DOHH2 (cell line): ENCODE measurements at regions not wholly inside any gene's neighbourhood (a gene's known extent, or its start where the extent isn't known, plus 50 kb on each side); places are given as distances from the start of the nearest gene placed in this dataset.

Experiments
- H3F3A ChIP-seq: fragments of 200-600 bp; sonication (generic), shearing (Covaris generic); 2 replicates; pipeline ENCODE4 v1.6.0; 2016; ENCODE audit warnings: antibody characterized with exemption, mild to moderate bottlenecking; ENCODE audit not compliant: control insufficient read depth, insufficient read depth
- H3K27ac ChIP-seq: fragments of 200-600 bp; sonication (generic); 2 replicates; pipeline ENCODE4 v1.5.1; 2014; ENCODE audit warnings: low read depth, mild to moderate bottlenecking, low read length, moderate library complexity
- H3K27me3 ChIP-seq: fragments of 200-600 bp; sonication (generic); 2 replicates; pipeline ENCODE4 v1.6.1; 2014; ENCODE audit warnings: mild to moderate bottlenecking, low read length, mixed read lengths; ENCODE audit not compliant: control insufficient read depth
- H3K36me3 ChIP-seq: fragments of 200-600 bp; sonication (generic); 2 replicates; pipeline ENCODE4 v1.6.1; 2014; ENCODE audit warnings: mild to moderate bottlenecking, low read length, moderate library complexity, mixed read lengths; ENCODE audit not compliant: control insufficient read depth
- H3K4me1 ChIP-seq: fragments of 200-600 bp; sonication (generic); 2 replicates; pipeline ENCODE4 v1.6.1; 2014; ENCODE audit warnings: mild to moderate bottlenecking, low read length, mixed read lengths; ENCODE audit not compliant: control insufficient read depth
- H3K4me2 ChIP-seq: fragments of 200-600 bp; sonication (generic); 2 replicates; pipeline ENCODE4 v1.6.0; 2014; ENCODE audit warnings: mild to moderate bottlenecking, low read length, moderate library complexity
- H3K4me3 ChIP-seq: fragments of 200-600 bp; sonication (generic); 2 replicates; pipeline ENCODE4 v1.5.1; 2014; ENCODE audit warnings: mild to moderate bottlenecking, low read length, mixed read lengths
- H3K79me2 ChIP-seq: fragments of 200-600 bp; sonication (generic); 2 replicates; pipeline ENCODE4 v1.6.1; 2014; ENCODE audit warnings: mild to moderate bottlenecking, low read length, mixed read lengths; ENCODE audit not compliant: control insufficient read depth
- H3K9me2 ChIP-seq: fragments of 200-600 bp; sonication (generic); replicated peaks from 2 replicates; pipeline ENCODE4 v1.6.1; 2014; ENCODE audit warnings: mild to moderate bottlenecking, low read length, mixed read lengths; ENCODE audit not compliant: control insufficient read depth
- H3K9me3 ChIP-seq: fragments of 200-600 bp; sonication (generic); 2 replicates; pipeline ENCODE4 v1.6.1; 2014; ENCODE audit warnings: antibody characterized with exemption, low read length, mixed read lengths; ENCODE audit not compliant: control insufficient read depth, insufficient read depth
- H4K20me1 ChIP-seq: fragments of 200-600 bp; sonication (generic); 2 replicates; pipeline ENCODE4 v1.6.0; 2014; ENCODE audit warnings: low read depth, mild to moderate bottlenecking, antibody characterized with exemption, low read length, moderate library complexity; ENCODE audit not compliant: control insufficient read depth, insufficient read depth
- CTCF ChIP-seq: fragments of 200-600 bp; sonication (generic); IDR thresholded peaks from one replicate; pipeline ENCODE4 v1.5.1; 2014; ENCODE audit warnings: antibody characterized with exemption, mild to moderate bottlenecking, low read depth, low read length; ENCODE audit not compliant: poor library complexity, severe bottlenecking
- EZH2phosphoT487 ChIP-seq: fragments of 200-600 bp; sonication (generic); IDR thresholded peaks from 2 replicates; pipeline ENCODE4 v1.6.1; 2017; ENCODE audit warnings: borderline replicate concordance, mild to moderate bottlenecking, antibody characterized with exemption, low read length, moderate library complexity, mixed read lengths

- H3F3A ChIP-seq, result no peaks in the 10 kb centered on the region
- no peak overlapping the region for H3K4me2 ChIP-seq
- H3K9me3 ChIP-seq, result no peaks in the 10 kb centered on the region
- no peaks in the 10 kb centered on the region for H4K20me1 ChIP-seq
- no peaks in the 10 kb centered on the region for H3K4me1 ChIP-seq
- no peaks in the 10 kb centered on the region for H3K9me2 ChIP-seq
- H3K27ac ChIP-seq, result no peak overlapping the region
- H3K36me3 ChIP-seq, result no peaks in the 10 kb centered on the region
- H3K4me3 ChIP-seq, result no peak overlapping the region
- no peak for TF ChIP-seq CTCF
- TF ChIP-seq EZH2phosphoT487, result no peak
- H3K79me2 ChIP-seq, result no peaks in the 10 kb centered on the region
- H3K27me3 ChIP-seq, result no peaks in the 10 kb centered on the region
Observed at GRCh38 chr14:97930166-97930565, 1133.0 kb downstream of the VRK1 start.

- no peaks in the 10 kb centered on the region for H3K27me3 ChIP-seq
- H3K27ac ChIP-seq, result no peak overlapping the region
- H3K9me2 ChIP-seq, result no peaks in the 10 kb centered on the region
- no peaks in the 10 kb centered on the region for H3K9me3 ChIP-seq
- H3K4me3 ChIP-seq, result no peak overlapping the region
- no peaks in the 10 kb centered on the region for H3K4me1 ChIP-seq
- H3K36me3 ChIP-seq, result no peaks in the 10 kb centered on the region
- H4K20me1 ChIP-seq, result no peaks in the 10 kb centered on the region
- H3F3A ChIP-seq, result no peaks in the 10 kb centered on the region
- TF ChIP-seq EZH2phosphoT487 (no peak), CTCF (no peak)
- H3K79me2 ChIP-seq, result no peaks in the 10 kb centered on the region
- no peak overlapping the region for H3K4me2 ChIP-seq
Observed at GRCh38 chr14:97931273-97931672, 1134.1 kb downstream of the VRK1 start.

GRCh38 chr14:97942921-97943320, 1145.7 kb downstream of the VRK1 start:
- Histone ChIP-seq H3F3A (no peaks in the 10 kb centered on the region), H3K27ac (no peak overlapping the region), H3K4me1 (no peaks in the 10 kb centered on the region), H3K4me2 (no peak overlapping the region), H3K27me3 (no peaks in the 10 kb centered on the region), H4K20me1 (no peaks in the 10 kb centered on the region), H3K9me2 (no peaks in the 10 kb centered on the region), H3K4me3 (no peak overlapping the region), H3K9me3 (no peaks in the 10 kb centered on the region), H3K79me2 (no peaks in the 10 kb centered on the region), H3K36me3 (no peaks in the 10 kb centered on the region)
- TF ChIP-seq CTCF (no peak), EZH2phosphoT487 (no peak)

- no peak overlapping the region for H3K4me2 ChIP-seq
- no peaks in the 10 kb centered on the region for H3K79me2 ChIP-seq
- H3K27me3 ChIP-seq, result no peaks in the 10 kb centered on the region
- H3K9me2 ChIP-seq, result no peaks in the 10 kb centered on the region
- no peak overlapping the region for H3K4me3 ChIP-seq
- no peak overlapping the region for H3K27ac ChIP-seq
- no peaks in the 10 kb centered on the region for H3K9me3 ChIP-seq
- H4K20me1 ChIP-seq, result no peaks in the 10 kb centered on the region
- no peaks in the 10 kb centered on the region for H3F3A ChIP-seq
- H3K4me1 ChIP-seq, result no peaks in the 10 kb centered on the region
- no peak for TF ChIP-seq EZH2phosphoT487
- no peak for TF ChIP-seq CTCF
- H3K36me3 ChIP-seq, result no peaks in the 10 kb centered on the region
Observed at GRCh38 chr14:97943619-97944018, 1146.4 kb downstream of the VRK1 start.
